NCI-H2227 treated with DMSO at 0.1 percent for 48 hours (cell line): ENCODE measurements at regions not wholly inside any gene's neighbourhood (a gene's known extent, or its start where the extent isn't known, plus 50 kb on each side); places are given as distances from the start of the nearest gene placed in this dataset.
"Not testable (repeated sequence)": the region's sequence is repeated elsewhere in the genome, so short reads cannot be mapped to it uniquely, and the experiment has no call there.

Experiments used
- DNase-seq: peaks from one replicate; lab custom pipeline; 2025; lab: John Stamatoyannopoulos, UW

- DNase-seq = no peak
These were observed 644.2 kb downstream of the ETS1 start for GRCh38 chr11:127943152-127943551.

DNA sequence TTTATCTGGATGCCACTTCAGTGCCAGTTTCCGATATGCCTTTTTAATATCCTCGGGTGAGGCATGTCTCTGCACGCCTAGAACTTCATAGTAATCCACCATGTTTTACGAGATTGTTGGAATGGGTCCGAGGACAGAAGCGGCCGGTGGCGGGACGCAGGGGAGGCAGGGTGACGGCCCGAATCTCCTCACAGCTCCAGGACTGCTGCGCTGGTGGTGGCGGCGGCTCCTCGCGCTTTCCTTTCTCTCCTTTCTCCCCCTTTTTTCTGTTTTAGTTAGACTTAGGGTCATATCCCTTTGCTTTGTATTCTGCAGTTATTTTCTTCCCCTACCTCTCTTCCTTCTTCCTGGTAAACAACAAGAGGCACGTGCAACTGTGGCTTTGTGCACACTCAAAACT lies 645.8 kb downstream of the ETS1 start:
- not testable (repeated sequence) for DNase-seq

- DNase-seq = no peak
These were observed 648.4 kb downstream of the ETS1 start for GRCh38 chr11:127939000-127939399.

GRCh38 chr11:127935081-127935480 lies 652.3 kb downstream of the ETS1 start:
- no peak for DNase-seq

DNA sequence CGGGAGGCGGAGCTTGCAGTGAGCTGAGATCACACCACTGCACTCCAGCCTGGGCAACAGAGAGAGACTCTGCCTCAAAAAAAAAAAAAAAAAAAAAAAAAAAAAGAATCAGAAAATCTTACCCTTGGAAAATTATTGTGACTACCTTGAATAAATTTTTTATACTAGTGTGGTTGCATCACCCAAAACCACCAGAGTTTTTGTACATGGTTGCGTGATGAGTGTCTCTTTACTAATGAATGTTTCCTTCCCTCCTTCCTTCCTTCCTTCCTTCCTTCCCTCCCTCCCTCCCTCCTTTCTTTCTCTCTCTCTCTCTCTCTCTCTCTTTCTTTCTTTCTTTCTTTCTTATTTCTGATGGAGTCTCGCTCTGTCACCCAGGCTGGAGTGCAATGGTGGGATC lies 653.4 kb downstream of the ETS1 start:
- DNase-seq = not testable (repeated sequence)

DNA sequence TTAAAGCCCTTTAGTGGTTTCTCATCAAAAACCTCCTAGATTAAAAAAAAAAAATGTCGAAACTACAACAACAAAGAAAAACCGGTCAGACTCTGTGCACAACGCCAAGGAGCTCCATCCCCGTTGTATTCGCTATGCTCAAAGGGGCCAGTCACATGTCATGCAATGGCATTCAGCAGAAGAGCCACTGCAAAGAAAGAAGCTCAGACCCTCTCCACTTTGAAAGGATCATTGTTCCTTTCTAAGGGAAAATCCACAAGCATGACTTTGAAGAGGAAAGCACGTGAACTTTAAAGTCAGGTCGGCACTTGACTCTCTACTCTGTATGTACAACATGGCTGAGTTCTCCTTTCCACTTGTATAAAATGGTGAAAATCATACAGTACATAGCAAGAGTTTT lies 655.6 kb downstream of the ETS1 start:
- no peak for DNase-seq

DNA sequence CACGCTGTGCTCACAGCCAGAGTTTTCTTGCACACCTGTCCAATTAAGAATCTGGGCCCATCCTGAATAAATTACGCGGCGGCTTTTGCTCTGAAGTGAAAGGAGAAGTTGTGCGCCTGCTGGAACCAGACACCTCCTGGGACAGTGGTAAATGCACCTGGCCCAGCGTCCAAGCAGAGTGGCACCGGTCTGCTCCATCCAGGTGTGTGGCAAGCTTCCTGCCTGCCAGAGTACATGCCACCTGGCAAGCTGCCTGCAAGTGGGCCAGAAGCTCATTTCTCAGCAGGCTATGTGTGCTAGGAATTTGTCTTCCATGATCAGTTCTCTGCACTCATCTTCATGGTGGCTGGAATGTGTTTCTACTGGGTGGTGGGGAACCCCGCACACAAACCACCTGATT lies 660.6 kb downstream of the ETS1 start:
- DNase-seq = no peak

GRCh38 chr11:127925475-127925874 lies 661.9 kb downstream of the ETS1 start:
- DNase-seq = no peak

- no peak for DNase-seq
These were observed 668.0 kb downstream of the ETS1 start for GRCh38 chr11:127919206-127920000.

GRCh38 chr11:127902382-127902781 lies 685.0 kb downstream of the ETS1 start:
- DNase-seq = no peak

DNA sequence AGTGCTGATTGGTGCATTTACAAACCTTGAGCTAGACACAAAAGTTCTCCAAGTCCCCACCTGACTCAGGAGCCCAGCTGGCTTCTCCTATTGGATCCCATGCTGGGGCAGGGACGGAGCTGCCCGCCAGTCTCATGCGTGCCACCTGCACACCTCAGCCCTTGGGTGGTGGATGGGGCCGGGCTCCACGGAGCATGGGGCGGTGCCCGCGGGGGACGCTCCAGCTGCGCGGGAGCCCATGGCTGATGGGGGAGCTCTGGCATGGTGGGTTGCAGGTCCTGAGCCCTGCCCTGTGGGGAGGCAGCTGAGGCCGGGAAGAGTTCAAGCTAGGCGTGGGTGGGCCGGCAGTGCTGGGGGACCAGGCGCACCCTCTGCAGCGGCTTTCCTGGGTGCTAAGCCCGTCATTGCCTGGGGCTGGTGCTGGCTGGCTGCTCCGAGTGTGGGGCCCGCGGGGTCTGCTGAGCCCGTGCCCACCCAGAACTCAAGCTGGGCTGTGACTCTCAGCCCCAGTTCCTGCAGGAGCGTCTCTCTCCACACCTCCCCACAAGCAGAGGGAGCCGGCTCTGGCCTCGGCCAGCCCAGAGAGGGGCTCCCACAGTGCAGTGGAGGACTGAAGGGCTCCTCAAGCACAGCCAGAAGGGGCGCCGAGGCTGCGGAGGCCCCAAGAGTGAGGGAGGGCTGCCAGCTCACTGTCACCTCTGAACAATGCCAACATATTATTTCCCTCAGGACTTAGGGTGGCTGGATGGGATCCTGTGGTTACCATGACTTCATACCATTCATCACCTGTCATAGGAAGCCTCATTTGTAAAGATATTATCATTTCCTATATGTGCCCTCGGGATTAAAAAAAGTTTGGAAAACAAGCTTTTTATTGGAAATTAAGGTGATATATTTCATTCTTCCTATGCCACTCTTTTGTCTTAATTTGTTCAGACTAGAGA lies 688.7 kb downstream of the ETS1 start:
- DNase-seq = no peak

DNA sequence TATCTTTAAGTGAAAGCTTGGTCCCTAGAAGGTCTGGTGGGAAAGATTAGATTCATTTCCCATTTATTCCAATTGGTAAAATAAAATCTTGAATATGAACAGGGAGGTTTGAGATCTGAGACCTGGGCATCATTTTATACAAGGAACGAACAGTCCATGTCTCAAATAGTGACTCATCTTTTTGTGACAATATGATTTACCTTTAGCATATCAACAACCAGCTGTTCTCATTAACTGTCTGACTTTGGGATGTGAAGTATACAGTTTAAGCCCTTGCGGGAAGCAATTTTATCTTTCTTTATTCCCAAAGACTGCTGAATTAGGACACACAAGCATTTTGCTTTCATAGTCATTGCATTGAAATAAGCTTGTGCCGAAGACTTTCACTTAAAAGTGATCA lies 691.6 kb downstream of the ETS1 start:
- no peak for DNase-seq

GRCh38 chr11:127894316-127894715 lies 693.0 kb downstream of the ETS1 start:
- no peak for DNase-seq

- DNase-seq = no peak
These were observed 697.2 kb downstream of the ETS1 start for GRCh38 chr11:127890030-127890615.

- no peak for DNase-seq
These were observed 699.0 kb downstream of the ETS1 start for GRCh38 chr11:127888386-127888785.

DNA sequence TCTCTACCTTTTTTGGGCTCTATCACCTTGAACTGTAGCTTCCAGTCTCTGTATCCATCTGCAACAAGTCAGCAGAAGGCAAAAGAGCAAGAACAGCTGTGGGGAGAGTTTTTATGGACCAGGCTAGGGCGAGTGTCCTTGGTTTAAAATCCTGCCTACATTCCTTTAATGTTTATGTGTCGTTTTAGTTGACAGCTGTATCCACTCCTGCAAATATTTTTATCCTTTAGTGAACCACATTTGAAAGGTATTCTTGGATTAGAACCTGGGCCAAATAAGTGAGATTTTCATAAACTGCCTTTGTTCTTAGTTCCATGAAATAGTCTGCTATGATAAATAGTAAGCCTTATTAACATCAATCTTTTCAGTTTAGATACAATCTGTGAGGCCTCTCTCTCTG lies 712.2 kb downstream of the ETS1 start:
- DNase-seq = no peak

DNA sequence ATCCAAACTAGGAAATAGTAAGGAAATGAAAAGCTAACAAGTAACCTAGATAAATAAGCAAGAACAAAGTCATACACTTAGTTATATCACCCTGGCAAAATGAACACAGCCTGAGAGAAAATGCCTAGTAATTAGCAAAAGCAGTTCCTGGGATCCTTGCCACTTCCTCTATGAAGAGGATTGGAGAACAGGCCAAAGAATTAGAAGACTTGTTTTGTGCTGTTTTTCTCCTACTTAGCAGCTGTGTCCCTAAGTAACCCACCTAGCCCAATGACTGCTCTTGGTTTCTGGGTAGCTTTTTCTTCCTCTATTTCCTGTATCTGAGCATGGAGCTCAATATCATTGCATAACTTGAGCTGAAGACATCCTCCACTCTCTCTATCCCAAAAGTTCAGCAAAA lies 713.9 kb downstream of the ETS1 start:
- no peak for DNase-seq

- no peak for DNase-seq
These were observed 721.2 kb downstream of the ETS1 start for GRCh38 chr11:127866109-127866508.

DNA sequence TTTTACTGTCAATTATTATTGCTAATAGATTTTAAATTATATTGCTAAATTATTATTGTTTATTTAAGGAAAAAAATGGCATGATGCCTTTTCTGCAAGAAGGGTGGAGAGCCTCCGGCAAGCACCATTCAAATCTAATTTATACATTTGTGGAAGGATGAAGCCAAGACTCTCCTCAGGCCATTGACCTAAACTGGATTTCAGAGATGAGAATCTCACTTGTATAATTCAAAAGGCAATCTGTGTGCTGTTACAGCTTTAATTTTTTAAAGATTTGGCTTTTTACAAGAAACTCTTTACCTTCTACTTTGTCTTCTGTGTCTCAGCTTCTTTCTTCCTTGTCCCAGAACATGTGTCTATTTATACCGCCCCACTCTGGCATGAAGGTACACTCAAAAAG lies 722.5 kb downstream of the ETS1 start:
- no peak for DNase-seq

DNA sequence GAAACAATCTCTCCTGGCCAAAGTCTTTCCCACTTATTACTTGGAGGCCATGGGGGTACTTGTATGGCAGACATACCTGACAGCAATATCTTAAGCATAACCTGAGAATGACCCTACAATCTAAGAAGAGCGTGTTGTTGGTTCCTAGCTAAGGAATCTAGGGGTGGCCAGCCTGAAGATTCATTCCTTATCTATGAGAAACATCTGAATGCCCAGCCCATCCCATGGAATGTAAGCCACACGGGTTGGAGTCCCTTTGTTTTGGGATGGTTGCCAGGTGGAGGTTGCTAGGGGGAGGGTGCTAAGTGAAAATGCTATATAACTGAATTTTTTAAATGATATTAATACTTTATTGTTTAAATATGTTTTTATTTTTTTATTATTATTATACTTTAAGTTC lies 725.0 kb downstream of the ETS1 start:
- DNase-seq = no peak

DNA sequence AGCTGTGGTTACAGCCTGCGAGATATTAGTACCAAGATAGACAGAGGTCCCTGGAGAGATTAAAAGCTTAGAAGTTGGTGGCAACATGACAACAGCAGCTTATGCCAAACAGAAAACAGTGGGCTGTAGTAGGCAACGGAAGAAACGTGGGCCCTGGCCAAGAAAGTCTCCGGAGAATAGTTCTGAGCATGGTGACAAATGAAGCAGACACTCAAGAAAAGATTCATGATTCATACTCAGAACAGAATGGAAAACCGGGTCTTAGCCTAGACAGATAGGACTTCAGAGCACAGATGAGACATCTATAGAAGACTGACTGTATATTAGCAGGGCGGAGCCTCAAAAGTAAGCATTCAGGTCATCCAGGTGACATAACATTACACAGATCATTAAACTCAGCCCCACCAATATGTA lies 727.4 kb downstream of the ETS1 start:
- no peak for DNase-seq

- no peak for DNase-seq
These were observed 742.5 kb downstream of the ETS1 start for GRCh38 chr11:127844876-127845275.
